HepG2 (cell line): ENCODE measurements at regions not wholly inside any gene's neighbourhood (a gene's known extent, or its start where the extent isn't known, plus 50 kb on each side); places are given as distances from the start of the nearest gene placed in this dataset.

Experiments
- ATF3 ChIP-seq: sonication (generic); formaldehyde crosslinking; IDR thresholded peaks from 2 replicates; pipeline ENCODE4 v1.4.0; 2020; ENCODE audit warnings: missing genetic modification reagents
- CEBPB ChIP-seq: IDR thresholded peaks from 2 replicates; pipeline ENCODE4 v1.6.1; 2011; ENCODE audit warnings: low read depth, low read length, improper control_type of control experiment, borderline replicate concordance
- CREM ChIP-seq, 2 experiments: sonication (generic) in 1 of 2; formaldehyde crosslinking in 1 of 2; IDR thresholded peaks; 2 replicates each; pipeline versions ENCODE4 v1.4.0 to v1.6.1; 2016 to 2020; ENCODE audit warnings: antibody characterized with exemption in 1 of 2, mild to moderate bottlenecking in 1 of 2, missing genetic modification reagents in 1 of 2
- ELF3 ChIP-seq: IDR thresholded peaks from 2 replicates; pipeline ENCODE4 v1.6.1; 2016; ENCODE audit warnings: missing genetic modification reagents, missing compliant biosample characterization
- FLYWCH1 ChIP-seq: sonication (generic); formaldehyde crosslinking; IDR thresholded peaks from 2 replicates; pipeline ENCODE4 v1.8.1; 2023; ENCODE audit warnings: mild to moderate bottlenecking, missing genetic modification reagents
- GABPB1 ChIP-seq: IDR thresholded peaks from 2 replicates; pipeline ENCODE4 v1.6.1; 2016; ENCODE audit warnings: mild to moderate bottlenecking, missing genetic modification reagents, moderate library complexity, missing compliant biosample characterization
- HMGXB3 ChIP-seq: sonication (generic); formaldehyde crosslinking; IDR thresholded peaks from 2 replicates; pipeline ENCODE4 v1.4.0; 2020; ENCODE audit warnings: missing genetic modification reagents, borderline replicate concordance
- HMGXB4 ChIP-seq, 2 experiments: sonication (generic) in 1 of 2; formaldehyde crosslinking in 1 of 2; IDR thresholded peaks; 2 replicates each; pipeline versions ENCODE4 v1.4.0 to v1.6.1; 2018 to 2020; ENCODE audit warnings: missing genetic modification reagents in 2 of 2, borderline replicate concordance in 1 of 2, low read depth in 1 of 2, mild to moderate bottlenecking in 1 of 2, missing biosample characterization in 1 of 2
- MLX ChIP-seq: IDR thresholded peaks from 2 replicates; pipeline ENCODE4 v1.6.1; 2016
- NFATC3 ChIP-seq: sonication (generic); formaldehyde crosslinking; IDR thresholded peaks from 2 replicates; pipeline ENCODE4 v1.5.1; 2020; ENCODE audit warnings: mild to moderate bottlenecking, missing genetic modification reagents
- POLR2A ChIP-seq, 2 experiments: IDR thresholded peaks; 2 replicates each; pipeline ENCODE4 v1.6.1; 2011; ENCODE audit warnings: low read depth in 2 of 2, low read length in 2 of 2, mild to moderate bottlenecking in 1 of 2, moderate library complexity in 1 of 2; ENCODE audit not compliant: insufficient read depth in 1 of 2
- POLR2AphosphoS5 ChIP-seq: IDR thresholded peaks from 2 replicates; pipeline ENCODE4 v1.6.1; 2012; ENCODE audit warnings: low read depth, low read length
- PRDM15 ChIP-seq: sonication (generic); formaldehyde crosslinking; IDR thresholded peaks from 2 replicates; pipeline ENCODE4 v1.4.0; 2020; ENCODE audit warnings: missing genetic modification reagents
- RAD21 ChIP-seq: fragments of 450-650 bp; formaldehyde crosslinking; IDR thresholded peaks from 2 replicates; pipeline ENCODE4 v1.5.0; 2020; ENCODE audit warnings: mild to moderate bottlenecking
- SALL2 ChIP-seq: sonication (generic); formaldehyde crosslinking; IDR thresholded peaks from 2 replicates; pipeline ENCODE4 v1.8.1; 2023; ENCODE audit warnings: mild to moderate bottlenecking, missing genetic modification reagents, inconsistent platforms
- SMC3 ChIP-seq: IDR thresholded peaks from 2 replicates; pipeline ENCODE4 v1.6.1; 2011; ENCODE audit warnings: low read length, improper control_type of control experiment
- XBP1 ChIP-seq: sonication (generic); formaldehyde crosslinking; IDR thresholded peaks from 2 replicates; pipeline ENCODE4 v1.5.0; 2020; ENCODE audit warnings: missing genetic modification reagents
- ZC3H13 ChIP-seq: sonication (generic); formaldehyde crosslinking; IDR thresholded peaks from 2 replicates; pipeline ENCODE4 v1.8.1; 2023; ENCODE audit warnings: mild to moderate bottlenecking, missing genetic modification reagents, moderate library complexity

- TF ChIP-seq NFATC3 (CRISPR knock-in tag) (0 out of 2 replicates have a peak, but pooled peaks have one; percentile 27), POLR2A (IDR thresholded peaks at IDR 0.05; ENCODE audit: insufficient read depth in 1 of 2, low read depth in 2 of 2, low read length in 2 of 2) (peak; percentile 73 to 97), RAD21 (CRISPR knock-in tag) (peak; percentile 53), ATF3 (CRISPR knock-in tag) (no peak), GABPB1 (CRISPR knock-in tag) (no peak; the same call in 1 of the 2 replicates), FLYWCH1 (0 out of 2 replicates have a peak, but pooled peaks have one; percentile 54), XBP1 (CRISPR knock-in tag) (peak; percentile 73; the same call in 1 of the 2 replicates), POLR2AphosphoS5 (peak; percentile 68), CEBPB (0 out of 2 replicates have a peak, but pooled peaks have one; percentile 17), MLX (CRISPR knock-in tag) (0 out of 2 replicates have a peak, but pooled peaks have one; percentile 5), SMC3 (peak; percentile 15; the same call in 1 of the 2 replicates), ZC3H13 (CRISPR knock-in tag) (no peak), CREM (IDR thresholded peaks at IDR 0.05) (peak; percentile 93), CREM (CRISPR knock-in tag; IDR thresholded peaks at IDR 0.05) (no peak), HMGXB4 (CRISPR knock-in tag; IDR thresholded peaks at IDR 0.05; ENCODE audit: borderline replicate concordance in 1 of 2, low read depth in 1 of 2) (peak in 1 of 2 experiments; percentile 67; a peak in 1 of 4 replicates), ELF3 (CRISPR knock-in tag) (peak; percentile 9; the same call in 1 of the 2 replicates), HMGXB3 (CRISPR knock-in tag) (0 out of 2 replicates have a peak, but pooled peaks have one; percentile 43), SALL2 (no peak; the same call in 1 of the 2 replicates), PRDM15 (CRISPR knock-in tag) (0 out of 2 replicates have a peak, but pooled peaks have one; percentile 13)
Observed at GRCh38 chr6:26157251-26158075, 70.2 kb downstream of the HFE start (continued).
